ENCODE measurements at regions not wholly inside any gene's neighbourhood (a gene's known extent, or its start where the extent isn't known, plus 50 kb on each side); places are given as distances from the start of the nearest gene placed in this dataset.
A peak's percentile ranks its signal among the peaks of the same experiment; 100 is the strongest.

GRCh38 chr11:8832571-8833260, 78.3 kb upstream of the AKIP1 start:
- Histone ChIP-seq H3K27me3 (no peaks in the 10 kb centered on the region), H3K36me3 (peaks cover 0 to 13% (median 0%) of the 10 kb centered on the region in 9 donors), H3K4me3 (no peak overlapping the region), H3K27ac (peak overlapping the region in 10 of 12 donors; percentile 3 to 75 (median 56)), H3K9me3 (no peaks in the 10 kb centered on the region), H3K4me1 (peaks cover 0 to 33% (median 20%) of the 10 kb centered on the region in 12 donors)
- 41 to 51% (median 48%) methylated on average over 9 of the region's 9 CpGs for WGBS, 4 donors
- DNase-seq, result no peak
- intact Hi-C loops (cut with DNase I), result no loop called here
- ATAC-seq, result peak in 3 of 4 donors; percentile 77 to 83 (median 83)
- TF ChIP-seq CTCF (IDR thresholded peaks at IDR 0.05), result no peak
- no peak for TF ChIP-seq POLR2A (IDR thresholded peaks at IDR 0.05)

GRCh38 chr11:8833568-8834315, 77.2 kb upstream of the AKIP1 start:
- Histone ChIP-seq H3K27ac (peak overlapping the region in 7 of 12 donors; percentile 2 to 75 (median 56)), H3K36me3 (peaks cover 0 to 13% (median 0%) of the 10 kb centered on the region in 9 donors), H3K4me1 (peaks cover 3 to 40% (median 29%) of the 10 kb centered on the region in 12 donors), H3K9me3 (no peaks in the 10 kb centered on the region), H3K4me3 (no peak overlapping the region), H3K27me3 (no peaks in the 10 kb centered on the region)
- WGBS, 4 donors, result 48 to 72% (median 61%) methylated on average over 4 of the region's 4 CpGs
- DNase-seq (no peak), ATAC-seq (no peak)
- intact Hi-C loops (cut with DNase I), result no loop called here
- TF ChIP-seq POLR2A (IDR thresholded peaks at IDR 0.05) (no peak), CTCF (IDR thresholded peaks at IDR 0.05) (no peak)

GRCh38 chr11:8834379-8834778, 76.6 kb upstream of the AKIP1 start:
- Histone ChIP-seq H3K4me1 (peaks cover 3 to 47% (median 35%) of the 10 kb centered on the region in 12 donors), H3K27me3 (no peaks in the 10 kb centered on the region), H3K4me3 (no peak overlapping the region), H3K27ac (no peak overlapping the region), H3K9me3 (no peaks in the 10 kb centered on the region), H3K36me3 (peaks cover 0 to 13% (median 0%) of the 10 kb centered on the region in 9 donors)
- 65 to 85% (median 81%) methylated on average over 5 of the region's 5 CpGs for WGBS, 4 donors
- intact Hi-C loops (cut with DNase I), result no loop called here
- TF ChIP-seq CTCF (IDR thresholded peaks at IDR 0.05), result no peak
- no peak for TF ChIP-seq POLR2A (IDR thresholded peaks at IDR 0.05)
- DNase-seq, result no peak
- no peak for ATAC-seq

GRCh38 chr11:8838248-8838647, 72.7 kb upstream of the AKIP1 start:
- DNase-seq (no peak), ATAC-seq (peak in 3 of 4 donors; percentile 31 to 79 (median 70))
- intact Hi-C loops (cut with DNase I), result loop anchor here in 2 of 10 donors (2.0 to 5.0 kb wide), 2 partner anchors 33 to 34 kb away; no protein-coding TSS in a partner anchor
- peak overlapping the region; percentile 25 to 75 (median 54) for H3K27ac ChIP-seq
- peak overlapping the region in 1 of 12 donors; percentile 15 for H3K4me3 ChIP-seq
- WGBS, 4 donors, result 42 to 57% (median 50%) methylated on average over 7 of the region's 7 CpGs
- peaks cover 3 to 53% (median 40%) of the 10 kb centered on the region in 12 donors for H3K4me1 ChIP-seq
- TF ChIP-seq CTCF (IDR thresholded peaks at IDR 0.05) (no peak), POLR2A (IDR thresholded peaks at IDR 0.05) (no peak)
- no peaks in the 10 kb centered on the region for H3K9me3 ChIP-seq
- H3K27me3 ChIP-seq, result no peaks in the 10 kb centered on the region
- no peaks in the 10 kb centered on the region for H3K36me3 ChIP-seq

All from heart left ventricle (tissue), 16 donors.